H9 (cell line): ENCODE measurements at regions not wholly inside any gene's neighbourhood (a gene's known extent, or its start where the extent isn't known, plus 50 kb on each side); places are given as distances from the start of the nearest gene placed in this dataset.

Experiments used
- DNase-seq: peaks from one replicate; pipeline ENCODE4 v3.0.0-alpha.2; 2017
- H2AFZ ChIP-seq: one replicate; pipeline ENCODE4 v1.6.1; 2013; ENCODE audit warnings: mild to moderate bottlenecking, low read length, control low read depth, moderate library complexity
- H2AK5ac ChIP-seq: 2 replicates; pipeline ENCODE4 v1.6.1; 2013; ENCODE audit warnings: low read length, control low read depth, mixed read lengths; ENCODE audit not compliant: insufficient read length
- H2BK120ac ChIP-seq: one replicate; pipeline ENCODE4 v1.6.1; 2013; ENCODE audit warnings: low read depth, mild to moderate bottlenecking, low read length, control low read depth, inconsistent platforms; ENCODE audit not compliant: poor library complexity, severe bottlenecking
- H2BK12ac ChIP-seq: 2 replicates; pipeline ENCODE4 v1.6.1; 2013; ENCODE audit warnings: low read length, control low read depth, mixed read lengths, low read depth; ENCODE audit not compliant: insufficient read length
- H2BK15ac ChIP-seq: 2 replicates; pipeline ENCODE4 v1.6.1; 2013; ENCODE audit warnings: low read depth, low read length, control low read depth
- H2BK20ac ChIP-seq: one replicate; pipeline ENCODE4 v1.6.1; 2013; ENCODE audit warnings: low read depth, mild to moderate bottlenecking, low read length, control low read depth, inconsistent platforms; ENCODE audit not compliant: poor library complexity, severe bottlenecking
- H2BK5ac ChIP-seq: 2 replicates; pipeline ENCODE4 v1.6.1; 2013; ENCODE audit warnings: low read length, control low read depth, mixed read lengths; ENCODE audit not compliant: insufficient read length
- H3K14ac ChIP-seq: 2 replicates; pipeline ENCODE4 v1.6.1; 2013; ENCODE audit warnings: low read length, control low read depth; ENCODE audit not compliant: insufficient read depth
- H3K18ac ChIP-seq: 2 replicates; pipeline ENCODE4 v1.6.1; 2013; ENCODE audit warnings: low read depth, mild to moderate bottlenecking, mixed read lengths, low read length, control low read depth; ENCODE audit not compliant: insufficient read length
- H3K23ac ChIP-seq: 2 replicates; pipeline ENCODE4 v1.6.1; 2013; ENCODE audit warnings: low read length, control low read depth, mixed read lengths, low read depth; ENCODE audit not compliant: insufficient read length
- H3K23me2 ChIP-seq: 2 replicates; pipeline ENCODE4 v1.6.1; 2013; ENCODE audit warnings: low read depth, mild to moderate bottlenecking, mixed read lengths, low read length, control low read depth; ENCODE audit not compliant: insufficient read length, poor library complexity, severe bottlenecking
- H3K27ac ChIP-seq: 2 replicates; pipeline ENCODE4 v1.5.1; 2013; ENCODE audit warnings: low read length, control low read depth, mixed read lengths, low read depth; ENCODE audit not compliant: insufficient read length
- H3K27me3 ChIP-seq: 2 replicates; pipeline ENCODE4 v1.6.1; 2013; ENCODE audit warnings: low read length, control low read depth, inconsistent platforms; ENCODE audit not compliant: insufficient read depth
- H3K4ac ChIP-seq: 2 replicates; pipeline ENCODE4 v1.6.1; 2013; ENCODE audit warnings: low read depth, mild to moderate bottlenecking, control low read depth, inconsistent platforms, low read length, moderate library complexity
- H3K4me1 ChIP-seq: 2 replicates; pipeline ENCODE4 v1.6.1; 2013; ENCODE audit warnings: low read length, control low read depth, inconsistent platforms; ENCODE audit not compliant: insufficient read depth
- H3K4me2 ChIP-seq: 2 replicates; pipeline ENCODE4 v1.6.1; 2013; ENCODE audit warnings: low read length, control low read depth, mixed read lengths; ENCODE audit not compliant: insufficient read length, insufficient read depth
- H3K56ac ChIP-seq: 2 replicates; pipeline ENCODE4 v1.6.1; 2013; ENCODE audit warnings: low read depth, mild to moderate bottlenecking, mixed read lengths, low read length, control low read depth; ENCODE audit not compliant: insufficient read length
- H3K79me1 ChIP-seq: 2 replicates; pipeline ENCODE4 v1.6.1; 2013; ENCODE audit warnings: low read depth, mild to moderate bottlenecking, moderate library complexity, low read length, control low read depth, inconsistent platforms; ENCODE audit not compliant: insufficient read depth, poor library complexity, severe bottlenecking
- H3K79me2 ChIP-seq: 2 replicates; pipeline ENCODE4 v1.6.1; 2013; ENCODE audit warnings: low read length, control low read depth, inconsistent platforms; ENCODE audit not compliant: insufficient read depth
- H3K9ac ChIP-seq: 2 replicates; pipeline ENCODE4 v1.6.1; 2013; ENCODE audit warnings: low read length, control low read depth, mixed read lengths; ENCODE audit not compliant: insufficient read length; ENCODE audit errors: extremely low read depth
- H3K9me3 ChIP-seq: one replicate; pipeline ENCODE4 v1.6.1; 2013; ENCODE audit warnings: low read depth, low read length, inconsistent platforms; ENCODE audit not compliant: control insufficient read depth
- H3T11ph ChIP-seq: one replicate; pipeline ENCODE4 v1.6.1; 2013; ENCODE audit warnings: mild to moderate bottlenecking, low read length, control low read depth, inconsistent platforms
- H4K20me1 ChIP-seq: one replicate; pipeline ENCODE4 v1.6.1; 2013; ENCODE audit not compliant: control insufficient read depth, insufficient read length, insufficient read depth
- H4K5ac ChIP-seq: 2 replicates; pipeline ENCODE4 v1.6.1; 2013; ENCODE audit warnings: low read depth, mild to moderate bottlenecking, mixed read lengths, low read length, control low read depth; ENCODE audit not compliant: insufficient read length
- H4K8ac ChIP-seq: replicated peaks from 2 replicates; pipeline ENCODE4 v1.6.1; 2013; ENCODE audit warnings: low read length, control low read depth, mixed read lengths, low read depth; ENCODE audit not compliant: insufficient read length
- H4K91ac ChIP-seq: 2 replicates; pipeline ENCODE4 v1.6.1; 2013; ENCODE audit warnings: low read depth, mild to moderate bottlenecking, moderate library complexity, mixed read lengths, low read length, control low read depth; ENCODE audit not compliant: insufficient read length
- H3K27ac Mint-ChIP-seq, 3 experiments: 2 replicates in 2 of 3; 3 replicates in 1 of 3; pipeline ENCODE4 v1.8.0; 2020 to 2021; ENCODE audit warnings: mixed read lengths in 3 of 3, mild to moderate bottlenecking in 1 of 3, moderate library complexity in 1 of 3
- H3K27me3 Mint-ChIP-seq: 2 replicates; pipeline ENCODE4 v1.8.0; 2021; ENCODE audit warnings: low read depth, mild to moderate bottlenecking, moderate library complexity, mixed read lengths
- H3K36me3 Mint-ChIP-seq, 3 experiments: 2 replicates in 2 of 3; 3 replicates in 1 of 3; pipeline ENCODE4 v1.8.0; 2020 to 2021; ENCODE audit warnings: low read depth in 3 of 3, mixed read lengths in 3 of 3; ENCODE audit not compliant: insufficient read depth in 1 of 3
- H3K4me1 Mint-ChIP-seq, 2 experiments: 2 replicates each; pipeline ENCODE4 v1.8.0; 2020; ENCODE audit warnings: mixed read lengths in 2 of 2
- H3K4me3 Mint-ChIP-seq, 2 experiments: 2 replicates in 1 of 2; 3 replicates in 1 of 2; pipeline ENCODE4 v1.8.0; 2020 to 2021; ENCODE audit warnings: mild to moderate bottlenecking in 2 of 2, mixed read lengths in 2 of 2, moderate library complexity in 1 of 2
- H3K9me3 Mint-ChIP-seq, 2 experiments: 2 replicates in 1 of 2; 3 replicates in 1 of 2; pipeline ENCODE4 v1.8.0; 2020; ENCODE audit warnings: mild to moderate bottlenecking in 2 of 2, mixed read lengths in 2 of 2, moderate library complexity in 1 of 2
- CTCF ChIP-seq: fragments of 200-600 bp; sonication (generic); conservative IDR thresholded peaks from 3 replicates; pipeline ENCODE4 v1.8.0; 2021; ENCODE audit warnings: antibody characterized with exemption, mild to moderate bottlenecking
- WGBS: extraction: QIAGEN DNeasy Blood & Tissue Kit; methylation state at CpG from one replicate; pipeline ENCODE4 v1.1.7; 2013; ENCODE audit warnings: missing lambda C conversion rate, low lambda C conversion rate, mixed read lengths; ENCODE audit not compliant: insufficient read length; ENCODE audit errors: extremely low coverage; 5-methylcytosine and 5-hydroxymethylcytosine counted together

- no peaks in the 10 kb centered on the region for H3K36me3 Mint-ChIP-seq
- Histone ChIP-seq H3K27ac (no peak overlapping the region), H3K4ac (no peak overlapping the region), H4K91ac (no peak overlapping the region), H3K9ac (no peak overlapping the region), H2BK15ac (no peak overlapping the region), H3K23ac (no peak overlapping the region), H3K9me3 (no peaks in the 10 kb centered on the region), H3K23me2 (no peaks in the 10 kb centered on the region), H3K4me2 (no peak overlapping the region), H2BK5ac (no peak overlapping the region), H4K8ac (no peak overlapping the region), H3K79me2 (no peaks in the 10 kb centered on the region), H4K20me1 (no peaks in the 10 kb centered on the region), H2BK20ac (no peak overlapping the region), H2AFZ (no peak overlapping the region), H4K5ac (no peak overlapping the region), H3K14ac (no peak overlapping the region), H2BK12ac (no peak overlapping the region), H2BK120ac (no peak overlapping the region), H3K56ac (no peak overlapping the region), H3T11ph (no peak overlapping the region), H2AK5ac (no peak overlapping the region), H3K79me1 (no peaks in the 10 kb centered on the region), H3K18ac (no peak overlapping the region), H3K27me3 (no peaks in the 10 kb centered on the region), H3K4me1 (no peaks in the 10 kb centered on the region)
- no peaks in the 10 kb centered on the region for H3K4me1 Mint-ChIP-seq
- no peak for DNase-seq
- no peak overlapping the region for H3K27ac Mint-ChIP-seq
- no peaks in the 10 kb centered on the region for H3K27me3 Mint-ChIP-seq
- no peaks in the 10 kb centered on the region; a peak in 1 of 5 replicates for H3K9me3 Mint-ChIP-seq
- no peak for TF ChIP-seq CTCF
- no peak overlapping the region for H3K4me3 Mint-ChIP-seq
- WGBS: no CpG with 5 or more reads among the region's 5 CpGs
These were observed 1303.5 kb upstream of the CITED2 start for GRCh38 chr6:140677781-140678528.
